Large intestine (tissue), 3 donors: ENCODE measurements at regions not wholly inside any gene's neighbourhood (a gene's known extent, or its start where the extent isn't known, plus 50 kb on each side); places are given as distances from the start of the nearest gene placed in this dataset.
A peak's percentile ranks its signal among the peaks of the same experiment; 100 is the strongest.
"Not testable (repeated sequence)": the region's sequence is repeated elsewhere in the genome, so short reads cannot be mapped to it uniquely, and the experiment has no call there.

Source experiments
- DNase-seq, 2 donors: peaks; one replicate each; pipeline versions ENCODE4 v3.0.0 to v3.0.0-alpha.2; 2013
- H3K27ac ChIP-seq: one replicate; pipeline ENCODE4 v1.5.1; 2013; ENCODE audit warnings: low read length
- H3K27me3 ChIP-seq: 2 replicates; pipeline ENCODE4 v1.6.1; 2013; ENCODE audit warnings: low read length; ENCODE audit not compliant: control insufficient read depth, insufficient read depth
- H3K36me3 ChIP-seq: 2 replicates; pipeline ENCODE4 v1.6.1; 2013; ENCODE audit warnings: low read length; ENCODE audit not compliant: control insufficient read depth, insufficient read depth
- H3K4me1 ChIP-seq: one replicate; pipeline ENCODE4 v1.6.1; 2013; ENCODE audit warnings: low read length; ENCODE audit not compliant: control insufficient read depth, insufficient read depth
- H3K4me3 ChIP-seq: one replicate; pipeline ENCODE4 v1.5.1; 2013; ENCODE audit warnings: low read length
- H3K9me3 ChIP-seq: one replicate; pipeline ENCODE4 v1.6.1; 2013; ENCODE audit warnings: mild to moderate bottlenecking, low read depth, low read length, moderate library complexity; ENCODE audit not compliant: control insufficient read depth
- WGBS: methylation state at CpG from one replicate; pipeline ENCODE4 v1.1.5; 2013; ENCODE audit warnings: low lambda C conversion rate; ENCODE audit not compliant: insufficient coverage; 5-methylcytosine and 5-hydroxymethylcytosine counted together

DNA sequence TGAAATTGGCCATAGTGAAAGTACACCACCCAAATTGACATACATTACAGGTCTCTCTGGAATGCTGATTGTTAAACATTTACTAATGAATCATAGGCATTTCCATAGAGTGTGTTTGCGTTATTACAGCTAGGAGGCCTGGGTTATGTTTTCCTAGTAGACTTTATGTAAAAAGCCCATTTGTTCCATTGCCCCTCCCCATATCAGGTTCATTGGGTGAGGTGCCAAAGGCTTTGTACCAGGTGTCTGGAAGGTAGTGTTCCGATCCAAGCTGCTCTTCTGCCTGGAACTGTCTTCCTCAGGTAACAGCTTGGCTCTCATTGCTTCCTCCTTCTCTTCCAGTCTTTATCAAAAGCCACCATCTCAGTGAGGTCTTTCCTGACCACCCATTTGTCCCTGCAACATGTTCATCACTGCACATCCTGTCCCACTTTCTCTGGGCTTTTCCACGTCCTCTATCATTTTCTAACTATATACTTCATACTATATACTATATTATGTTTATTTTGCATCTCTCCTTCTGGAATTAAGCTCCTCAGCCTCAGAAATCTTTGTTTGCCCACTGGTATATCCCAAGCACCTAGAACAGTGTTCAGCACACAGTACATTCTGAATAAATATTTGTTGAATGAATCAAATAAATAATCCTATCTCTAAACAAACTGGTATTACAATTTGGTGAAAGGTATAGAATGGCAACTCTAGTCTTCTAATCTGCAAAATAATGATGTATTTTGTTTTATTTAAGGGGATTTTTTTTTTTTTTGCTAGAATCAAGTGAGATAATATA lies 252.3 kb downstream of the KTN1 start:
- Histone ChIP-seq H3K4me3 (no peak overlapping the region), H3K36me3 (no peaks in the 10 kb centered on the region), H3K27ac (peak overlapping the region; percentile 43), H3K4me1 (peaks cover 13% of the 10 kb centered on the region), H3K27me3 (no peaks in the 10 kb centered on the region), H3K9me3 (no peaks in the 10 kb centered on the region)
- peak; percentile 67 to 89 for DNase-seq
- 0% methylated on average over 1 of the region's 3 CpGs for WGBS

DNA sequence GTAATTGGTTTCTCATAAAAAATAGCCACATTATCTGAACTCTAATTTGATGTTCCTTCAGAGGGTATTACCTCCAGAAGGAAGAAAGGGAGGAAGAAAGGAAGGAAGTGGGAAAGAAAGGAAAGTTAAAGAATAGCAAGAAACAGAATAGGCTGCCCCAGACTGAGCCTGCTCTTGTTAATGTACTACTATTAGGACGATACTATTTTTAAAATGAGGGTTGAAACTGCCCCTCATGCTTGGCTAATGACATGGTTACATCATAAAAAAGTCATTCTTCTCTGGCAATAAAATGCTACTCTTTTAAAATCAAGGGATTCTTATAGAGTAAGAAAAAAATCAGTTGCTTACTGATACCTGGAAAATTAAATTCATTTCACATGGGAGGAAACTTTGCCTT lies 253.0 kb downstream of the KTN1 start:
- no peak overlapping the region for H3K4me3 ChIP-seq
- H3K27ac ChIP-seq, result no peak overlapping the region
- DNase-seq, result no peak
- no peaks in the 10 kb centered on the region for H3K36me3 ChIP-seq
- peaks cover 13% of the 10 kb centered on the region for H3K4me1 ChIP-seq
- WGBS, result no CpG with 5 or more reads among the region's 1 CpG
- H3K27me3 ChIP-seq, result no peaks in the 10 kb centered on the region
- no peaks in the 10 kb centered on the region for H3K9me3 ChIP-seq

DNA sequence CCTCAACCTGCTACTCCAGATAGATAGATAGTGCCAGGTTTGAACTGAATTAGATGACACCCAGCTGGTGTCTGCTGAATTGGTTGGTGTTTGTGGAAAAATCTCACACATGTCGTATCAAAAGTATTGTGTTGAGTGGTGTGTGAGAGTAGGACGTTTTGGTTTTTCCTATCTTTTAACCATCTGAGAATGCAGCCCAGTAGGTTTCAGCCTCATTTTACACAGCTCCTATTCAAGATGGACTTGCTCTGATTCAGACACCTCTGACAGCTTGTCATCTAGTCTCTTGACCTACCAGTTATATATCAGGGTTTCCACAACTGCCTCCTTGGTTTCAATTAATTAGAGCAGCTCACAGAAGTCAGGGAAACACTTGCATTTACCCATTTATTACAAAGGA lies 254.4 kb downstream of the KTN1 start:
- Histone ChIP-seq H3K27ac (no peak overlapping the region), H3K4me3 (no peak overlapping the region), H3K9me3 (no peaks in the 10 kb centered on the region), H3K36me3 (no peaks in the 10 kb centered on the region), H3K27me3 (no peaks in the 10 kb centered on the region), H3K4me1 (peaks cover 13% of the 10 kb centered on the region)
- WGBS, result no CpG with 5 or more reads among the region's 2 CpGs
- no peak for DNase-seq

DNA sequence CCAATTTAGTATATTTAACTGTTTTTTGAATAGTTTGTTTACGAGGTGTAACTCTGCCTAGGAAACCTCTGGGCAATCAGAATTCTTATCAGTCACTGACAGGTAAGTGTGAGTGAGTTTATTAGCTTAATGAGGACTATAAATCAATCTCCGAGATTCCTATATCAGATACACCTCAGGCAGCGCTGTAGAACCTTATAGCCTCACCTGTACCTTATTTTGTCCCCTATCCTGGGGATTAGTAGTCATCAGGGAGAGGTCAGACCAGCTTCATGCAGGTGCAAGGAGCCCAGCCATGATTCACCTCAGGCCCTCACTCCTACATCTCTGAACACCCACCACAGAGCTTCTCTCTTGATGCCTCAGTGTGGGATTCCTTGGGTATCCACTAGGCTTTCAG lies 256.0 kb downstream of the KTN1 start:
- Histone ChIP-seq H3K4me1 (peaks cover 13% of the 10 kb centered on the region), H3K4me3 (no peak overlapping the region), H3K9me3 (no peaks in the 10 kb centered on the region), H3K27ac (no peak overlapping the region), H3K36me3 (no peaks in the 10 kb centered on the region), H3K27me3 (no peaks in the 10 kb centered on the region)
- WGBS, result 17% methylated on average over 1 of the region's 3 CpGs
- DNase-seq, result peak in 1 of 2 donors; percentile 49

DNA sequence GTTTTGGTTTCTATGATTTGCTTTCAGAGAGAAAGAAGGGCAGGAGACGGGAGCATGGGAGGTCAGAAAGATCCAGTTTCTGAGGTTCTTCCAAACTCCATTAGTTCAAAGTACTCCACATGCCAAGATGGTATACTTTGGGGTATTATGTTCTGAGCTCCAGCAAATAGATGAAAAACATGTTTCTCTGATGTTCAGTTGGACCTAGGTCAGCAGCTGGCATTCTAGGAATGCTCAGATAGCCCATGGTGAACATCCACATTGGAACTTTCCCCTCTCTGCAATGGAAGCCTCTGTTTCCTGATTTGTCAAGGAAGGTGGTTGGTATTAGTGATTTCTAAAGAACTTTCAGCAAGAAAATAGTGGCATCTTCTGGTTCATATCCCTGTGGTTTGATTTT lies 257.5 kb downstream of the KTN1 start:
- Histone ChIP-seq H3K36me3 (no peaks in the 10 kb centered on the region), H3K27ac (no peak overlapping the region), H3K27me3 (no peaks in the 10 kb centered on the region), H3K4me1 (peaks cover 5% of the 10 kb centered on the region), H3K4me3 (no peak overlapping the region), H3K9me3 (no peaks in the 10 kb centered on the region)
- whole genome bisulfite sequencing, result no CpG with 5 or more reads among the region's 1 CpG
- no peak for DNase-seq

DNA sequence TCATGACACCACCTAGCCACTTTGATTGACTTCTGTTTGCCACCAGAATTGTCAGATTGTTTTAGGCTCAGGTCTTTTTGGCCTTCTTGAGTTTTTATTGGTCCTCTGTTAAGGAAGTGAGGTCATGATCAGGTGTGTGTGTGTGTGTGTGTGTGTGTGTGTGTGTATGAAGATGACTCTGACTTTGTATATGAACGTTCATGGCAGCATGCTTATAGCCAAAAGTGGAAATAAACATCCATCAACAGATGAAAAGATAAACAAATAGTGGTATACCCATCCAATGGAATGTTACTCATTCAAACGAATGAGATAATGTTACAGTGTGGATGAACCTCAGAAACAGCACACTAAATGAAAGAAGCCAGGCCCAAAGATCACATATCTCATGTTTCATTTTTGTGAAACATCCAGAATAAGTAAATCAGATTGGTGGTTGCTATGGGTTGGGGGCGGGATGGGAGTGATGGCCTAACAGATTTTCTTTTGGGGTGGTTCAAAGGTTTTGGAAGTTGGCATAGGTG lies 258.6 kb downstream of the KTN1 start:
- Histone ChIP-seq H3K9me3 (no peaks in the 10 kb centered on the region), H3K4me3 (no peak overlapping the region), H3K27me3 (no peaks in the 10 kb centered on the region), H3K4me1 (peaks cover 5% of the 10 kb centered on the region), H3K36me3 (no peaks in the 10 kb centered on the region), H3K27ac (no peak overlapping the region)
- WGBS, result 100% methylated on average over 2 of the region's 3 CpGs
- DNase-seq, result no peak

DNA sequence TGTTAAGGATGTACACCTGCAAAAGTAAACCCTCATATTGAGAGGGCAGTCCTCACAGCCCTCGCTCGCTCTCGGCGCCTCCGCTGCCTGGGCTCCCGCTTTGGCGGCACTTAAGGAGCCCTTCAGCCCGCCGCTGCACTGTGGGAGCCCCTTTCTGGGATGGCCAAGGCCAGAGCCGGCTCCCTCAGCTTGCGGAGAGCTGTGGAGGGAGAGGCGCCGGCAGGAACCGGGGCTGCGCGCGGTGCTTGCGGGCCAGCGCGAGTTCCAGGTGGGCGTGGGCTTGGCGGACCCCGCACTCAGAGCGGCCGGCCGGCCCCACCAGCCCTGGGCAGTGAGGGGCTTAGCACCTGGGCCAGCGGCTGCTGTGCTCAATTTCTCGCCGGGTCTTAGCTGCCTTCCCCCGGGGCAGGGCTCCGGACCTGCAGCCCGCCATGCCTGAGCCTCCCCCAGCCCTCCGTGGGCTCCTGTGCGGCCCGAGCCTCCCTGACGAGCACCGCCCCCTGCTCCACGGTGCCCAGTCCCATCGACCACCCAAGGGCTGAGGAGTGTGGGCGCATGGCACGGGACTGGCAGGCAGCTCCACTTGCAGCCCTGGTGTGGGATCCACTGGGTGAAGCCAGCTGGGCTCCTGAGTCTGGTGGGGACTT lies 259.4 kb downstream of the KTN1 start:
- H3K4me1 ChIP-seq, H3K27ac ChIP-seq, H3K9me3 ChIP-seq, H3K27me3 ChIP-seq, H3K36me3 ChIP-seq, DNase-seq, H3K4me3 ChIP-seq: not testable (repeated sequence)
- no CpG with 5 or more reads among the region's 41 CpGs for WGBS

DNA sequence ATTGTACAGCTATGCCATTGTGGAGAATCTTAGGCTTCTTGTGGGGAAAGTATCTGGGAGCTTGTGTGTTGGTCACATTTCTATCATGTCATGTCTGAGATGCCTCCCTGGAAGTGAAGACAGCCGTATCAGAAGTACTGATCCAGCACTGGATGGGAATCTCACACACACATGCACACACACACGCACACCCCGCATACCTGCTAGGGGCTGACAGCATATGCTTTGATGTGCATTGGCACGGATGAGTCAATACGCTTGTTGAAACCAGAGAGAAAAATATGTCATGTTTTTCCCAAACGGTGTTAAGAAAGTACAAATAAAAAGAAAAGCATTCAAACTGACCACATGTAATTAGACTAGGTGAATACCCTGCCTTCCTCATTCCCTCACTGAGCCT lies 260.8 kb downstream of the KTN1 start:
- WGBS, result 100% methylated on average over 1 of the region's 6 CpGs
- H3K4me3 ChIP-seq, result no peak overlapping the region
- H3K36me3 ChIP-seq, result no peaks in the 10 kb centered on the region
- H3K27me3 ChIP-seq, result no peaks in the 10 kb centered on the region
- peaks cover 5% of the 10 kb centered on the region for H3K4me1 ChIP-seq
- no peak overlapping the region for H3K27ac ChIP-seq
- DNase-seq, result no peak
- no peaks in the 10 kb centered on the region for H3K9me3 ChIP-seq

DNA sequence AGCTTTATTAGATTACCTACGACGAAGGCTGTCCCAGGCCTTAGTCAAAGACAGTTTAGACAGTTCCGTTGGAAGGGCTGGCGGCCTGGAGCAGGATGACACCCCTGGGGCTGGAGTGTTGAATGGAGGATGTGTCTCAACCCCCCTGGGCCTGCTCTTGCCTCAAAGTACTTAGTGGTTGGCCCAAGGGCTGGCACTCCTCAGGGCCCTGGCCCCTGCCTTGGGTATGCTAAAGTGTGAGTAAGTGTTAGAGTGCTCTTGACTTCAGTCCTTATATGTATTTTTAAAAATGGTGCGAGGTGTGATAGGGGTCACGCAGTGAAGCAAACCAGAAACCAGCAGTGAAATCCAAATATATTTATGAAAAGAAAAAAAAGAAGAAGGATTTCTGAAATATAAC lies 261.6 kb downstream of the KTN1 start:
- no peak for DNase-seq
- no peak overlapping the region for H3K27ac ChIP-seq
- H3K9me3 ChIP-seq, result no peaks in the 10 kb centered on the region
- no peaks in the 10 kb centered on the region for H3K4me1 ChIP-seq
- H3K27me3 ChIP-seq, result no peaks in the 10 kb centered on the region
- no peak overlapping the region for H3K4me3 ChIP-seq
- 77% methylated on average over 2 of the region's 6 CpGs for WGBS
- no peaks in the 10 kb centered on the region for H3K36me3 ChIP-seq

DNA sequence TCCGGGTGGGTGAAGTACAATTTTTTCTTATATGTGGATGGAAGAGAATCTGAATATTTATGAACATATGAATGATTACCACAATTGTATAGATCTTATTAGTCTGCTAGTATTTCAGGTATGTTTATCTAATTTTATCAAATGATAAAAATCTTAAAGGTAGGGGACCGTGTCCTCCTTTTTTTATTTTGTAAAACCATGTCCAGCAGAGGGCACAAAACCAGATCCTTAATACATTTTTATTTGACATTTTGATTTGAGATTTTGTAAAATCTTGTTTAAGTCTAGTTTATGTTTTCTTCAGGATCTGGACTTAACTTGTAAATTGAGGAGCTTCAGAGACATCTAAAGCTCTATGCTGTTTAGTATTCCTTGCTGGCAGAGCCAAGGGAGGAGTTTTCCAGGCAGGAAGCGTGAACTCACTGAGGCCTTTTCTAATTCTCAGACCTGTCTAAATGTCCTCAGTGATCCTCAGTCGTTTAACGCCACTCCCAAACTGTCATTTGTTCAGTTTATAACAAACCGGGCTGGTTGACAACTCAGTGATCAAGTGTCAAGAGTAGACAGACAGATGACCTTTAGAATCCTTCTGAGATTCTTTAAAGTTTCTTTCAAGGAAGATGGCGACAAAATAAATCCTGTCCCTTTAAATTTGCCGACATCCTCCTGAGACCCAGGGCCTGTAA lies 263.9 kb downstream of the KTN1 start:
- Histone ChIP-seq H3K27ac (no peak overlapping the region), H3K9me3 (no peaks in the 10 kb centered on the region), H3K36me3 (no peaks in the 10 kb centered on the region), H3K27me3 (no peaks in the 10 kb centered on the region), H3K4me3 (no peak overlapping the region), H3K4me1 (no peaks in the 10 kb centered on the region)
- DNase-seq, result no peak
- 80% methylated on average over 1 of the region's 8 CpGs for WGBS
